ENCODE measurements at regions not wholly inside any gene's neighbourhood (a gene's known extent, or its start where the extent isn't known, plus 50 kb on each side); places are given as distances from the start of the nearest gene placed in this dataset. TPM values are rescaled to one million over a fixed set of nuclear protein-coding genes. Genes with fewer than 3 reads are reported as not detected.

DNA sequence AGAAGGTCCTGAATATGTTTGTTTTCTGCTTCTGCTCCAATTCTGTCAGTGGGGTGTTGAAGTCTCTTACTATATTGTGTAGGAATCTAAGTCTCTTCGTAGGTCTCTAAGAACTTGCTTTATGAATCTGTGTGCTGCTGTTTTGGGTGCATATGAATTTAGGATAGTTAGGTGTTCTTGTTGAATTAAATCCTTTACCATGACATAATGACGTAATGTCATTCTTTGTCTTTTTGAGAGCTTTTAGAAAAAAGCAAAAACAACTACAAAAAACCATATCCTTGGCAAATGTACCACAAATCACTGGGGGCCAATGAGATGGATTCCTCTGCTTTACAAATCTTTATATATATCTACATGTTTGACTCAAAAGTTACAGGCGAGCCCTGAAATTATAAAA is 576.1 kb downstream of the CDH18 start:
- Histone ChIP-seq H3K9me3 (ENCODE audit: control insufficient read depth in 4 of 4, insufficient read depth in 3 of 4, low read length in 3 of 4) (no peaks in the 10 kb centered on the region), H3K4me3 (no peak overlapping the region), H3K9ac (ENCODE audit: insufficient read depth in 1 of 2, low read length in 2 of 2) (no peak overlapping the region), H3K27me3 (ENCODE audit: control insufficient read depth in 3 of 3, insufficient read depth in 3 of 3, low read length in 2 of 3) (no peaks in the 10 kb centered on the region), H3K4me1 (ENCODE audit: control insufficient read depth in 5 of 5, insufficient read depth in 5 of 5, low read length in 5 of 5) (no peaks in the 10 kb centered on the region), H3K36me3 (ENCODE audit: control insufficient read depth in 4 of 4, insufficient read depth in 4 of 4, low read length in 4 of 4) (no peaks in the 10 kb centered on the region), H3K27ac (ENCODE audit: low read depth in 1 of 2, low read length in 1 of 2) (no peak overlapping the region)
- TF ChIP-seq, protein P1, sequence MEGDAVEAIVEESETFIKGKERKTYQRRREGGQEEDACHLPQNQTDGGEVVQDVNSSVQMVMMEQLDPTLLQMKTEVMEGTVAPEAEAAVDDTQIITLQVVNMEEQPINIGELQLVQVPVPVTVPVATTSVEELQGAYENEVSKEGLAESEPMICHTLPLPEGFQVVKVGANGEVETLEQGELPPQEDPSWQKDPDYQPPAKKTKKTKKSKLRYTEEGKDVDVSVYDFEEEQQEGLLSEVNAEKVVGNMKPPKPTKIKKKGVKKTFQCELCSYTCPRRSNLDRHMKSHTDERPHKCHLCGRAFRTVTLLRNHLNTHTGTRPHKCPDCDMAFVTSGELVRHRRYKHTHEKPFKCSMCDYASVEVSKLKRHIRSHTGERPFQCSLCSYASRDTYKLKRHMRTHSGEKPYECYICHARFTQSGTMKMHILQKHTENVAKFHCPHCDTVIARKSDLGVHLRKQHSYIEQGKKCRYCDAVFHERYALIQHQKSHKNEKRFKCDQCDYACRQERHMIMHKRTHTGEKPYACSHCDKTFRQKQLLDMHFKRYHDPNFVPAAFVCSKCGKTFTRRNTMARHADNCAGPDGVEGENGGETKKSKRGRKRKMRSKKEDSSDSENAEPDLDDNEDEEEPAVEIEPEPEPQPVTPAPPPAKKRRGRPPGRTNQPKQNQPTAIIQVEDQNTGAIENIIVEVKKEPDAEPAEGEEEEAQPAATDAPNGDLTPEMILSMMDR (IDR thresholded peaks at IDR 0.05; ENCODE audit: control extremely low read depth, extremely low read depth), result no peak
- DNase-seq (no peak), ATAC-seq (ENCODE audit: insufficient read depth, low FRiP score) (no peak)
- 76 to 84% methylated on average over 3 of the region's 3 CpGs for whole genome bisulfite sequencing, 2 donors

Small RNAs in the stretch of these regions (small RNA-seq; reads per million reads assigned to genes)
- gene AC025768.1 (ENCODE audit: low replicate concordance) (not detected), gene RF00017 (ENCODE audit: low replicate concordance) (not detected), gene RF00136 (ENCODE audit: low replicate concordance) (0.27 reads per million, percentile 28 among the genes with 10 or more reads in this experiment), gene RN7SL58P (ENCODE audit: low replicate concordance) (not detected)
